GM19395 (cell line): ENCODE measurements at regions not wholly inside any gene's neighbourhood (a gene's known extent, or its start where the extent isn't known, plus 50 kb on each side); places are given as distances from the start of the nearest gene placed in this dataset.
"Not testable (repeated sequence)": the region's sequence is repeated elsewhere in the genome, so short reads cannot be mapped to it uniquely, and the experiment has no call there.

ENCODE experiments used
- ATAC-seq: cut with Tn5 transposase; IDR thresholded peaks from one replicate; pipeline ENCODE4 v1.9.1; 2021; ENCODE audit warnings: mild to moderate bottlenecking, moderate library complexity; ENCODE audit not compliant: unreplicated experiment

- no peak for ATAC-seq
These were observed 201.1 kb downstream of the VAPA start for GRCh38 chr18:10114717-10115463.

- ATAC-seq, result no peak
These were observed 202.8 kb downstream of the VAPA start for GRCh38 chr18:10116574-10116973.

- no peak for ATAC-seq
These were observed 205.7 kb downstream of the VAPA start for GRCh38 chr18:10119528-10119927.

- no peak for ATAC-seq
These were observed 206.2 kb downstream of the VAPA start for GRCh38 chr18:10119991-10120390.

- no peak for ATAC-seq
These were observed 206.8 kb downstream of the VAPA start for GRCh38 chr18:10120622-10121021.

GRCh38 chr18:10121028-10121427, 207.2 kb downstream of the VAPA start:
- ATAC-seq, result no peak

GRCh38 chr18:10121786-10122515, 208.1 kb downstream of the VAPA start:
- ATAC-seq, result no peak

GRCh38 chr18:10122988-10123950, 209.5 kb downstream of the VAPA start:
- no peak for ATAC-seq

GRCh38 chr18:10124071-10124470, 210.3 kb downstream of the VAPA start:
- ATAC-seq, result no peak

- no peak for ATAC-seq
These were observed 210.7 kb downstream of the VAPA start for GRCh38 chr18:10124557-10124956.

GRCh38 chr18:10124967-10125366, 211.2 kb downstream of the VAPA start:
- no peak for ATAC-seq

- ATAC-seq, result no peak
These were observed 213.9 kb downstream of the VAPA start for GRCh38 chr18:10127729-10128128.

- ATAC-seq, result no peak
These were observed 215.2 kb downstream of the VAPA start for GRCh38 chr18:10128921-10129501.

- no peak for ATAC-seq
These were observed 216.8 kb downstream of the VAPA start for GRCh38 chr18:10130606-10131005.

- no peak for ATAC-seq
These were observed 217.3 kb downstream of the VAPA start for GRCh38 chr18:10131081-10131459.

- ATAC-seq, result no peak
These were observed 217.9 kb downstream of the VAPA start for GRCh38 chr18:10131460-10132395.

GRCh38 chr18:10133516-10133915, 219.7 kb downstream of the VAPA start:
- no peak for ATAC-seq

- no peak for ATAC-seq
These were observed 220.4 kb downstream of the VAPA start for GRCh38 chr18:10134204-10134603.

GRCh38 chr18:10134749-10135148, 220.9 kb downstream of the VAPA start:
- not testable (repeated sequence) for ATAC-seq
